NCI-H2196 treated with DMSO at 0.1 percent for 48 hours (cell line): ENCODE measurements at regions not wholly inside any gene's neighbourhood (a gene's known extent, or its start where the extent isn't known, plus 50 kb on each side); places are given as distances from the start of the nearest gene placed in this dataset.
A peak's percentile ranks its signal among the peaks of the same experiment; 100 is the strongest.
"Not testable (repeated sequence)": the region's sequence is repeated elsewhere in the genome, so short reads cannot be mapped to it uniquely, and the experiment has no call there.

Experiments used
- DNase-seq: peaks from one replicate; lab custom pipeline; 2025; ENCODE audit not compliant: unreplicated experiment; lab: John Stamatoyannopoulos, UW

GRCh38 chr1:221604390-221604789 lies 137.5 kb downstream of the DUSP10 start:
- not testable (repeated sequence) for DNase-seq

GRCh38 chr1:221604948-221605347 lies 136.9 kb downstream of the DUSP10 start:
- DNase-seq, result no peak

DNA sequence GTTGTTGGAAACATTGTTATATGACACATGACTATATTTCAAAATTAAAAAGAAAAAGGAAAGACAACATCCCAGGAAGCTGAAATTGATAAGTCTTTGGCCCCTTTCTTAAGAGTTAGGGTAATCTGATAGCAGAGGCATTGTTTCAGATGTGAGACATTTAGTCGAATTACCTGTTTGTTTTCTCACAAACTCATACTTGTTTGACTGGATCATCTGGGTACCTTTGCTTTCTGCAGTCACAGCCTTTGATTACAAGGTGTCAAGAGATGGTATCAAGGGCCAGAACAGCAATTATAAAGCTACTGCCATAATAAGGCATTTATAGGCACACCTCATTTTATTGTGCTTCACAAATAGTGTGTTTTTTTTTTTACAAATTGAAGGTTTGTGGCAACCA lies 136.3 kb downstream of the DUSP10 start:
- no peak for DNase-seq

- no peak for DNase-seq
Measured at GRCh38 chr1:221606256-221606655, 135.6 kb downstream of the DUSP10 start.

GRCh38 chr1:221608835-221609320 lies 133.0 kb downstream of the DUSP10 start:
- DNase-seq, result no peak

DNA sequence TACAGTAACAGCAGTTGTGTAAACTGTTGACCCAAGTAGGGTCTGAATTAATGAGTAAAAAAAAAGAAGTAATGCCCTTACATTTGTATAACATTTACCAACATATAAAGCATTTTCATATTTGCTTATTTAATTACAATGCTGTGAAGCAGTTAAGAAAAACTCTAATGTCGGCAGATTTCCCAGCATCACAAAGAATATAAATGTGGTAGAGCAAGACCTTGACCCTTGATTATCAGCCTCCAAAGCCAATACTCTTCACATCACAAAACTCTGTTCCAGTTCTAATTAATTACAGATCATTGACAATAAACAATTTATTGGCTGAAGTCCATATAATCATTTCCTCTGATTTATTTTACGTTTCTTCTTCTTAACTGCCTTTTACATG lies 130.2 kb downstream of the DUSP10 start:
- no peak for DNase-seq

DNA sequence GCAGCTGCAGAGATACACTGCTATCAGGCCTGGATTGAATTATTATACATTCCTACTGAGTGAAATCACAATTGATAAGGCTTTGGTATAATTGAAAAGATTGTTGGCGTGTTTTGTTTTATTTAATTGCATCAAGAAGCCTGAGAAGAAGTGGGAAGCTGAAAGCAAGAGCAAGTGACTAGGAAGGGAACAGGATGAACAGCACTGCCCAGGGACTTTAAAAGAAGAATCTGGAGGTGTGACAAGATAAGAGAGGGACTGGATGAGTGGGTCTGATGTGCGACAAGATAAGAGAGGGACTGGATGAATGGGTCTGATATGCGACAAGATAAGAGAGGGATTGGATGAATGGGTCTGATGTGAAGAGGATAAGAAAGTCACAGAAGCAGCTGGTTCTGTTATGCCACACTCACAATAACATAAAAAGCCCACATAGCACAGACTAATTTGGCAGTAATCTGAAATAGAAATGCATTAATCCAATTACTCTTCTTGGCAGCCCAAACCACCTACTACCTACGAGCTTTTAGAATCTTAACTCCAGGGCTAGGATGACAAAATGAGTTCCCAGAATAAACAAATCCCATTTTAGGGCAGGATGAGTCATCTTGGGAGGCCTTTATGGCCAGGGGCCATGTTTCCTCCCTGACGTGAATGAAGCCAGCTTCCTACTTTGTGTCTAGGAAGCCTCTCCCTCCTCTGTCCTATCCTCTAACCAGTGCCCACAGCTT lies 129.7 kb downstream of the DUSP10 start:
- peak; percentile 78 for DNase-seq

DNA sequence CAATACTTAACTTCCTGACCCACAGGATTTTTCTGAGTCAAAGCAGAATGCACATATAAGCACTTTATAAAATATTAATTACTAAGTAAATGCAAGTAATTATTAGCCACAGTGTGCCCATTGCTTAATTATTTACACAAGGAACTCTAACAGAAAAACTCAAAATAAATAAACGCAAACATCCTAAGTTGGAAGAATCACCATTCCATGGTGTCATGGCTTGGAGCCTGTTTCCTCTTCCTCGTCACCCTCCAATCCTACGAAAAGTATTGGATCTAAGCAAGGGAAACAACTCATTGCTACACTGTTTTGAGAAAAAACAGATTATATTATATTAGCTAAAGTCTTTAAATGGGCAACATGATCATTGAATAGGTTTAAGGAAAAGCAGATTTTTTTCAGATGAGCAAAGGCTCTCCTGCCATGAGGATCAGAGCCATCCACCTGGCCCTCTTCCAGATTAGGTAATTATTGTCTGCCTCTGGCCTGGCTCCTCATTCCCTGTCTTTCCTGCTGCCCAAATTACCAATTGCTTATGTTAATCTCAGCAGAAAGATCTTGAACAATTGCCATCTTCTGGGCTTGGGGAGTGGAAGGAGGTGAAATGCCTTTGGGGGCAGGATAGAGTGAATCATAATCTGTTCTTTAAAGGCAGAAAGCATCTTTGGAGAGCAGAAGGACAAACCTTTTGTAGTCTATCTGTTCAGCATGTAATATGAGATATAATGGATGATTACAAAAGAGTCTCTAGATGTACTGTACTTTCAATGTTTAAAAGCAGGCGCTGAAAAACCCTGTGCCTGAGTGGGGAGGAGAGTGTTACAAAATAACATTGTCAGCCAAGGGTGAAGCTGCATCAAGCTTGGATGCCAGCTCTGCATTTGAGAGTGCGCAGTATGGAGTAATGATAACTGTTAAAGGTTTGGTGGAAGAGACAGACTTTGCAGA lies 121.2 kb downstream of the DUSP10 start:
- peak; percentile 81 for DNase-seq

DNA sequence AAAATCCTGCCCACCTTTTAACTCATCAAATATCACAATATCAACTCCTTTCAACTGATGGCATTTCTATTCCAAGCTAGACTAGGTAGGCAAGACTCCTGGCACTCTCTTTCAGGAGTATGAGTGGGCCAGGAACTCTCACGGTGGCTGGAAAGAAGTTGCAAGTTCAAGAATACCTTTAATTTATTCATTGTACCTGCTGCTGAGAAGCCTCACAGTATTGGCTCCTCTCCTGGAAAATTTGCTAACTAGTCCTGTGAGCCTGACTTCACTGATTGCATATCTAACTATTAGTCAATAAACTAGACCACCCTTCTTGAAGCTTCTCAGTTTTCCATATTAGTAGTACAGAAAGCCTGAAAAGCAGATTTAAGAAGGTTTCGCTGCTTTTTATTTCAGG lies 120.2 kb downstream of the DUSP10 start:
- no peak for DNase-seq

DNA sequence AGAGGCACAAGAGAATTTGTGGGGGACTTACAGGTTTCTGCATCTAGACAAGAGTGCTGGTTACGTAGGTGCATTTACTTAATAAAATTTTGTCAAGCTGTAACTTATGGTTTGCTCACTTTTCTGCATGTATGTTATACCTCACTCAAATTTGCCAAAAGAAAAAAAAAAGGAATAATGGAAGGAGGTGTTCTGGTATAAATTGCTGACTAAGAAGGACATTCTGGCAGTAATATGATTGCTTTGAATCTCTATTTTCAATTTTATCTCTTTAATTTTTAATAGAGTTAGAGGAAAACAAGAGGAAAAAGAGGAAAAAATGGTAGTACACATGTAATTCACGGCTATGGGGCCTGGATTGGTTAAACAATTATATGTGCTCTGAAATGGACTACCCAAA lies 119.5 kb downstream of the DUSP10 start:
- no peak for DNase-seq

- DNase-seq, result no peak
Measured at GRCh38 chr1:221625026-221625425, 116.9 kb downstream of the DUSP10 start.

- no peak for DNase-seq
Measured at GRCh38 chr1:221626041-221626440, 115.8 kb downstream of the DUSP10 start.

DNA sequence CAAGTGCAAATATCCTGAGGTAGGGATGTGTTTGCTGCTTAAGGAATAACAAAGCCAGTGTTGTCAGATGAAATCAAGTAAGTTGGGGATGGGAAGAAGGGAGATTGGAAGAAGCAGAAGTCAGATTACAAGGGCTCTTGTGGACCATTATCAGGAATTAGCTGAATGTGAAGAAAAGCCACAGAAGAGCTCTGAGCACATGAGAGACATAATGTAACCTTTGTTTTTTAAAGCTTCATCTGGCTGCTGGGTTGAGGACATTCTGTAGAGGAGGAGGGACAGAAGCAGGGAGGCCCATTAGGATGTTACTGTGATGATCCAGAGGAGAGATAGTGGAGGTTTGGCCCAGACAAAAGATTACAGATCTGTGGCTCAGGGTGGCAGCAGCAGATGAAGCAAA lies 111.7 kb downstream of the DUSP10 start:
- DNase-seq, result no peak

DNA sequence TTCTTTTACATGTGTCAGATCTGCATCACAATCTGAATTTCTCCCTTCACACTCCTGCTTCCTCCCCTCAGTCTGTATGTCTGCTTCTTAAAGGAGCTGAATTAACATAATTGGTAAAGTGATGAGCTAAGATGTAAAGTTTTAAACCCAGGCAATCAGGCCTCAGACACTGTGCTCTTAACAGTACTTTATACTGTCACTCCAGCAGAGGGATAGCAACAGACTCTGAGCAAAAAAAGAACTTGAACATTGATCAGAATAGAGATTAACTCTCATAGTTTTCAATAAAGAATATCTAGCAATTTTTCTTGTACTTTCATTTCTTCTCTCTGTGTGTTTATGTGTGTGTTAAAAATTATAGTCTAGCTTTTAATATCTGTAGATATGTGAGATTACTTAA lies 110.3 kb downstream of the DUSP10 start:
- DNase-seq, result no peak

- DNase-seq, result no peak
Measured at GRCh38 chr1:221632072-221632471, 109.8 kb downstream of the DUSP10 start.

GRCh38 chr1:221633841-221634409 lies 108.0 kb downstream of the DUSP10 start:
- DNase-seq, result no peak

- no peak for DNase-seq
Measured at GRCh38 chr1:221634606-221635005, 107.3 kb downstream of the DUSP10 start.

DNA sequence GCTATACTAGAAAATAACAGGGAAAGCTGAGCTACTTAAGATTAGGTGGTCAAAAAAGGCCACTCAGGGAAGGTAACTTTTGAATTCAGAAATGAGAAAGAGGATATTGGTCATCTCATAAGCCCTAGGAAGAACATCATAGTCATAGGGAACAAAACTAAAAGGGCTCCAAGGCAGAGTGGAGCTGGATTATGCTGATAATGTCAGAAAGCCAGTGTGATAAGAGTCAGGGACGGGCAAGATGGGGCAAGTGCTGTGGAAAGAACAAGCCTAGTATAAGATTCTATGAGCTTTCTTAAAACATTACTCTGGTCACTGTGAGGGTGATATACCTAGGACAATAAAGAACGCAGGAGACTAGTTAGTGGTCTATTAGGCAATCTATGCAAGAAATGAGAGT lies 106.6 kb downstream of the DUSP10 start:
- no peak for DNase-seq

- no peak for DNase-seq
Measured at GRCh38 chr1:221636096-221636495, 105.8 kb downstream of the DUSP10 start.

DNA sequence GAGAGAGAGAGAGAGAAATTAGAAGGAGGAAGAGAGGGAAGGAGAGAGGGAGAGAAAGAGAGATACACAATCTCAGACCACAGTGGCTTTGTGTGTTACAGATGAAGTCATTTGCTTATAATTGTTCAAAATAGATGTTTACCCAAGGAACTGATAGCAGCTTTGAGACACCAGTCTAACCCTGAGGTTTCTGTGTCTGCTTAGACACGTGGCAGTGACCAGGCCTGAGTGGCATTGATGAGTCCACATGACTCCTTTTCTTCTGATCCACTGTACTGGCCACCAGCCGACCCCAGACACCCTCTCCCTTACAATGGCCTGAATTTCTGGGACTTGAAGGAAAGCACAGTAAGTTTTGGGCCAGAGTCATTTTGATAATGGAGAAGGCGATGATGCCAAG lies 104.9 kb downstream of the DUSP10 start:
- no peak for DNase-seq

DNA sequence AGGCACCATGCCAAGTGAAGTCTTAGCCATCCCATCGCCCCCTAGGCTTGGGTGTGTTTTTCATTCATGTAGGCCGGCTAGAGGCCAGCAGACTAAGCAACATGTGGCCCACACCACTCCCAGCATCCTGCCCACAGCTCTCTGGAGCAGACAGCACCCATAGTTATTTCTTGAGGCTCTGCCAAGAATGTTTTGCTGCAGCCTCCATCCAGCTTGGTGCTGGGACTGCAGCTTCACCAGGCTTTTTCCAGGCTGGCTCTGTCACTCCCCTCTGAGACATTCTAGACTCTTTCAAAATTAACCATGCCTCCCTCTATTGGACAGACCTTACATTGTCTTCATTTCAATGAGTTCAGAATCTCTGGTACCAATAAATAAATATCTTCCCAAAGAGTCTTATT lies 104.2 kb downstream of the DUSP10 start:
- no peak for DNase-seq

DNA sequence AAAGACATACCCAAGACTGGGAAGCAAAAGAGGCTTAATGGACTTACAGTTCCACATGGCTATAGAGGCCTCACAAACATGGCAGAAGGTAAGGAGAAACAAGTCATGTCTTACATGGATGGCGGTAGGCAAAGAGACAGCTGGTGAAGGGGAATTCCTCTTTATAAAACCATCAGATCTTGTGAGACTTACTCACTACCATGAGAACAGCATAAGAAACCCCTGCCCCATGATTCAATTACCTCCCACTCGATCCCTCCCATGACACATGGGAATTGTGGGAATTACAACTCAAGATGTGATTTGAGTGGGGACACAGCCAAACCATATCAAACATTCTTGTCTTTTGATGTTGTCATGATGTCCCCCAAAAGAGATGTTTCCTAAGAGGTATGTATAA lies 103.3 kb downstream of the DUSP10 start:
- no peak for DNase-seq
